Renal pelvis (tissue), 1 donor: ENCODE measurements at regions not wholly inside any gene's neighbourhood (a gene's known extent, or its start where the extent isn't known, plus 50 kb on each side); places are given as distances from the start of the nearest gene placed in this dataset.

Source experiments
- DNase-seq: peaks from one replicate; pipeline ENCODE4 v3.0.0-alpha.2; 2013

DNA sequence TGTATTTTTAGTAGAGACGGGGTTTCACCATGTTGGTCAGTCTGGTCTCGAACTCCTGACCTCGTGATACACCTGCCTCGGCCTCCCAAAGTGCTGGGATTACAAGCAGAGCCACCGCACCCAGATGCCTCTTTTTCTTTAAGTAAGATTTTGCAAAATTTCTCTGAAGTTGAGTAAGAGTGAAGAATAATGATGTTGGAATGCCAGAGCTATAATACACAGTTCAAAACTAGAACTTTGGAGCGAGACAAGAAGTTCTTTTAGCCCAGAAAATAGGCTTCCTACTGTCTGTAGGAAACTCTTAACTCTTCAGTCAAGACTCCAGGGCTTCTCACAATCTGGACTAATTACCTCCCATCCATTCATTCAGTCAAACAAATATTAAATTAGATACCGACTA is 51.4 kb downstream of the MARCHF4 start:
- DNase-seq, result no peak

DNA sequence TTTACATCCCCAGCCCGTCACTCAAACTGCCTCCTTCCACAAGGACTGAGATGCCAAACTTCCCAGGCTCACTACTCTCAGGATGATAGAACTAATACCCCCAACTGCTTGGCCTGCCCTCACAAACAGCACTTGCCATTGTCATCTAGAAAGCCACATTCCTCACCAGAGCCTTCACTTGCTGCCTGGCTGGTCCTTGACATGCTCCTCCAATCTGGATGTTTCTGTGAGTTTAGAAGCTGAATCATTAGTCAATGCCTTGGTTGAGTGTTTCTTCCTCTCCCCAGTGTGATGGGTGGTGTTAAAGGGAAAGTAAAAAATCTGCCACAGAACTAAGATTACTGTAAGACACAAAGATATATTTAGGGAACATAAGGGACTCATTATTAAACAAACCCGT is 52.5 kb downstream of the MARCHF4 start:
- no peak for DNase-seq

- no peak for DNase-seq
Measured at GRCh38 chr2:216318521-216318874, 53.8 kb downstream of the MARCHF4 start.

DNA sequence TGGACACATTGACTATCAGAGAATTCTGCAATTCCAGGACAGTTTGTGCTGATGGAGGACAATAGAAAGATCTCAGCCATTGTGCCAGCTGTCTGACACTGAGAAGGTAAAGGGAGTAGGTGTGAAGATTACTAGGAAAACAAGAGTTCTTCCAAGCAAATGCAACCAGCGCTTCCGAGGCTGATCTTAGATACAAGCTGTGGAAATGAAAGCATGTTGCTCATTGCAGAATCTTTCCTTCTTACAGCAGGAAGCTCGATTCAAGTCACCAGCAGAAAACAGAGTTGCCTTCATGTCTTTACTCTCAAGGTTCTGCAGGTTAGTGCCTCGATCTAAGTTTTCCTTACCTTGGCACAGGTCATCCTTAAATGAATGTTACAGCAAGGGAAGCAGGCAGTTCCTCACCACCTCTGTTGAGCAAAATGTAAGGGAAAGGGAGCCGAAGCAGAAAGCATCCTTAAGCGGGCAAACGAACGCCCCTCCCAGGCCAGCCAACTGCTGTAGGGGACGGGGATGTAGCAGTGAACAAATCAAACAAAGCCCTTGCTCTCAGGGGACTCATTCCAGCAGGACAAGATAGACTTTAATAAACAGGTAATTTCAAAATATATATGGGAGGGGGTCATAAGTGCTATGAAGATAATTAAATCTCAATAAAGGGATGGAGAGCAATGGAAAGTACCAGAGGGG is 54.3 kb downstream of the MARCHF4 start:
- DNase-seq, result no peak

- no peak for DNase-seq
Measured at GRCh38 chr2:216316743-216317142, 55.5 kb downstream of the MARCHF4 start.

- no peak for DNase-seq
Measured at GRCh38 chr2:216315802-216316603, 56.3 kb downstream of the MARCHF4 start.

GRCh38 chr2:216312441-216312840 is 59.8 kb downstream of the MARCHF4 start:
- DNase-seq, result no peak

DNA sequence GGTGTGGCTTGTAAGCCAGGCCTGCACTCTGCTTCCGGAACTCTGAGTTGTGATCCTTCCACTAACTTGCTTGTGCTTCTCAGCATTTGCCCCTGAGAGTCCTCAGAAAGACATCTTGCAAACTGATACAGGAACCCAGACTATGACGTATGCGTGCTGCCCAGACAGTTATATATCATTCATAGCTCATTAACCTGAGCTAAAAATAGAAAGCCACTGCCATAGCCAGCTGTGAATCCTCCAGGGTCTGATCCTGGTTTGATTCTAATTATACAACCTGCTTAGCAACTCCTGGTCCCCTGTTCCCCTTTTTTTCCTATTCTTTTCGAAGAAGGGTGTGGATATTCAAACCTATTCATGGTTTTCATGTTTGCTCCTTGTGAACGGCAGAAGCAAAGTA is 63.7 kb downstream of the MARCHF4 start:
- DNase-seq, result peak; percentile 85

- DNase-seq, result no peak
Measured at GRCh38 chr2:216307496-216307895, 64.8 kb downstream of the MARCHF4 start.

DNA sequence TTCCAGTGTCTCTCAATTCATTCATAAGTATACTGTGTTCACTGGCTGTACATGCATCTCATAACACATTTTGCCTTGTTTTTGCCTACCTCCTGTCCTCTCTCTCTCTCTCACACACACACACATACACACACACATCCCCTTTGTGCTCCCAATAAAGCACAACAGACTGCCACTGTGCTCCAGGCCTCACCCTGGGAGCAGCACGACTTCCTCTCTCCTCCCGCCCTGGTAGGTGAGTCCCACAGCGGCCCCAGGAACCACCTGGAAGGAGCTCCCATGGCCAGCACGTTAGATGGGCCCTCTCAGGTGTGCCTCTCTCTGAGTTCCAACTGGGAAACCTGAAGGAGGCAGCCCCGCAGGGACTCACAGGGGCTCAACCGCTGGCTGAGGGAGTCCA is 65.4 kb downstream of the MARCHF4 start:
- DNase-seq, result no peak

GRCh38 chr2:216305574-216305973 is 66.7 kb downstream of the MARCHF4 start:
- no peak for DNase-seq

DNA sequence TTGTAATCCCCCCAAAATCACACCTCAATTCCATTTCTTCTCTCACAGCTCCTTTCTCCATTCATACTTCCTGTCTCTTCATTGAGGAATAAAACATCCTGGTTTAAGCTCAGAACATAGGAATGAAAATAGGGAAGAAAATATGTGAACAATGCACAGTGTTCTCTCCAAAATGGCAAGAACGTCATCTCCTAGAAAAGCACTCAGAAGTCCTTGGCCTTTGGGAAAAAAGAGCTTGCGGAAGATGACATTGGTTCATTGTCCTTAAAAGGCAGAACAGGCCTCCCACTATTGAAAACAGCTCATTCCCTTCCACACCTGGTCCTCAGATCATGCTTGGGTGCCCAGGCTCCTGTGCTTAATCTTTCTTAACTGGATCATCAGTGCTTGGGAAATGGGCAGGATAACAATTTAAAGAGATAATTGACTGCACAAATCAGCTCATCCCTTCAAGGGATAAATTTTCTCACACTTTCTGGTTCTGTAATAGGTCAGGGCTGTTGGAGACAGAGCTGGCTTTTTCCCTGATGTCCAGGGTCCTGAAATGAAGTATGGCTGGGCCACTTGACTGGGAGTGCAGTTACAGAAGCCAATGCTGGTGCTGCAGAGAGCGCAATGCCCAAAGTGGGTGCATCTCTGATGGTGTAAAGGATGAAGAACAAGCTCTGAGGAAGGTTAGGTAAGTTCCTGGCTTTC is 69.2 kb downstream of the MARCHF4 start:
- no peak for DNase-seq

- DNase-seq, result no peak
Measured at GRCh38 chr2:216300906-216301305, 71.4 kb downstream of the MARCHF4 start.

DNA sequence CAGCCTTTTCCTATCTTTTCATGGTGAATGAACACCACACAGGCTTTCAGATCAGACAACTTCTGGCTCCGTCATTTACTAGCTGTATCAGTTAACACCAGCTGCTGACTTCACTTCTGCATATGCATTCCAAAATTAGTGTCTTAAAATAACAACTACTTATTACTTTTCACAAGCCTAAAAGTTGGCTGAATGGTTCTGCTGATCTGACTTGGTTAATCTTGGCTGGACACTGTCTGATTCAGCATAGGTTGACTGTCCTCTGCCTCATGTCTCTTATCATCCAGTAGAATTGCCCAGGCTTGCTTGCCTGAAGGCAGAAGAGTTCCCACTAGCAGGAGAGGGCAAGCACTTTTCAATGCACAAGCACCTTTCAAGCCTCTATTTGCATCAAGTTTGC is 72.7 kb downstream of the MARCHF4 start:
- DNase-seq, result no peak

DNA sequence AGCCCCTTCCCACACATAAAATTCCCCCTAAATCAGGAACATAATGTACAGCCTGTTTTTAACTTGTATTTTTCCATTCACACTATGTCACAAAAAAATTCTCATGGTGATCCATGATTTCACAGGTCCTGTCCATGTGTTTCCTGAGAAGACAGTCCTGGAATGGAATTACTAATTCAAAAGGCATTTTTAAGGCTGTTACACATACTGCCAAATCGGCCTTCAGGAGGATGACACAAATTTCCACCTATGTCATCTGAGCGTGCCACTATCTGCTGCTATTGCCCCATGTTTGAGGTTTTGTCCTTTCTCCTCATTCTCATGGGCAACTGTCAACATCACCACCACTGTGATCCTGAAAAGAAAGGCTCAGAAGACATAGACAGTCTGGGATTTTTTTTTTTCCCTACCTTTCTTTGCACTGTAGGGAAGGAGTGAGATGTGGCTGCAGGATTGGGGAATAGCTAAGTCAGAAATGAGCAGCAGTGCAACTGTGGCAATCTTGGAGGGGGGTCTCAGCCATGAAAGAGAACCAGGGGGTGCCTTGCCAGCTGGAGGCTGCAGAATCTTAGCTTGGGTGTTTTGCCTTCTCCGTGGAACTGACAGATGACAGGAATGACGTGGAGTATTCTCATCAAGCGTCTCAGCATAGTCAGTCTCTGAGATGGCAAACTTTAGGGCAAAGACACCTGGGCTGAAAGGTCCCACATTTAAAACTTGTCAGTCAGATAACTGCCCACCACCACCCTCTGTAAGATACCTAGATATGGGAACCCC is 73.4 kb downstream of the MARCHF4 start:
- no peak for DNase-seq

GRCh38 chr2:216296856-216297255 is 75.4 kb downstream of the MARCHF4 start:
- no peak for DNase-seq

GRCh38 chr2:216294305-216294704 is 78.0 kb downstream of the MARCHF4 start:
- DNase-seq, result no peak

- no peak for DNase-seq
Measured at GRCh38 chr2:216293883-216294282, 78.4 kb downstream of the MARCHF4 start.

- no peak for DNase-seq
Measured at GRCh38 chr2:216292886-216293301, 79.4 kb downstream of the MARCHF4 start.

- no peak for DNase-seq
Measured at GRCh38 chr2:216292475-216292874, 79.8 kb downstream of the MARCHF4 start.

- no peak for DNase-seq
Measured at GRCh38 chr2:216289470-216289869, 82.8 kb downstream of the MARCHF4 start.

GRCh38 chr2:216287251-216287650 is 85.0 kb downstream of the MARCHF4 start:
- no peak for DNase-seq
